OCI-LY7 (cell line): ENCODE measurements at regions not wholly inside any gene's neighbourhood (a gene's known extent, or its start where the extent isn't known, plus 50 kb on each side); places are given as distances from the start of the nearest gene placed in this dataset.

Experiments
- CTCF ChIP-seq: fragments of 200-600 bp; sonication (generic); conservative IDR thresholded peaks from 2 replicates; pipeline ENCODE4 v1.5.1; 2014; ENCODE audit warnings: mild to moderate bottlenecking, antibody characterized with exemption, low read length, moderate library complexity, mixed read lengths
- EZH2phosphoT487 ChIP-seq: fragments of 200-600 bp; sonication (generic); IDR thresholded peaks from 2 replicates; pipeline ENCODE4 v1.6.1; 2018; ENCODE audit warnings: low read depth, borderline replicate concordance, mild to moderate bottlenecking, mixed run types, antibody characterized with exemption, low read length, moderate library complexity, mixed read lengths

- no peak for TF ChIP-seq CTCF
- TF ChIP-seq EZH2phosphoT487, result no peak
Observed at GRCh38 chr10:35855155-35855947, 213.3 kb upstream of the FZD8 start.
